ENCODE measurements at regions not wholly inside any gene's neighbourhood (a gene's known extent, or its start where the extent isn't known, plus 50 kb on each side); places are given as distances from the start of the nearest gene placed in this dataset.

DNA sequence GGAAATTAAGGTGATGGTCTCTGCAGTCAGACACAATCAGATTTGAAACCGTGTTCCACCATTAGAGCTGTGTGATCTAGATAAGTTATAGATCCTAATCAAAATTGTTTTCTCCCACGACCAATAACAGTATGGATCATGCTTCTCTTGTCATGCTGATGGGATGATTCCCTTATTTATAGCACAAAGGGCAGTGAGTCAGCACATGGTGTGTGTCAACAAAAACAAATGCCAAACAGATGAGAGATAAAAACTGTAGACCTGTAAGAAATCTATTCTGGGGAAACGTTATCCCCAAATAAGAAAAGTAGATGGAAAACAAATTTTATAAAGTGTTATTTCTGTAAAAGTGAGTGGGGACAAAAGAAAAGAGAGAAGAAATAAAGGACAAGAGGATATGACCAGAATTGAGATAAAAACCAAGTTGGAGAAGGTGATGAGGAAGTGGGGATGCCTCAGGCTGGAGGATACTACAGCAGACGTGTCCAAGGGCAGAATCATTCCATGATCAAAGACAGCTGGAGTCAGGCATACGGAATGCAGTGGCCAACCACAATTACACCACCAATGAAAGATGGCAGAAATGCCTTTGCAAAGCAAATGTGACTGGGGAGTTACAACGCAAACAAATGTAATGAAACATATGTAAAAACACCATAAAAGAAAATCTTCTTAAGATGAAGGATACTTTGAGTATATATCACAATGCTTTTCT lies 377.8 kb upstream of the PRKX start:
- Mint-ChIP-seq H3K27ac (ENCODE audit: unreplicated experiment) (no peak overlapping the region), H3K36me3 (ENCODE audit: unreplicated experiment) (no peaks in the 10 kb centered on the region), H3K27me3 (ENCODE audit: unreplicated experiment) (no peaks in the 10 kb centered on the region), H3K9me3 (ENCODE audit: unreplicated experiment) (peaks cover under 1% of the 10 kb centered on the region), H3K4me1 (ENCODE audit: unreplicated experiment) (no peaks in the 10 kb centered on the region), H3K4me3 (ENCODE audit: unreplicated experiment) (no peak overlapping the region)
- DNase-seq (ENCODE audit: extremely low spot score, unreplicated experiment): no peak
- TF ChIP-seq, protein P1, sequence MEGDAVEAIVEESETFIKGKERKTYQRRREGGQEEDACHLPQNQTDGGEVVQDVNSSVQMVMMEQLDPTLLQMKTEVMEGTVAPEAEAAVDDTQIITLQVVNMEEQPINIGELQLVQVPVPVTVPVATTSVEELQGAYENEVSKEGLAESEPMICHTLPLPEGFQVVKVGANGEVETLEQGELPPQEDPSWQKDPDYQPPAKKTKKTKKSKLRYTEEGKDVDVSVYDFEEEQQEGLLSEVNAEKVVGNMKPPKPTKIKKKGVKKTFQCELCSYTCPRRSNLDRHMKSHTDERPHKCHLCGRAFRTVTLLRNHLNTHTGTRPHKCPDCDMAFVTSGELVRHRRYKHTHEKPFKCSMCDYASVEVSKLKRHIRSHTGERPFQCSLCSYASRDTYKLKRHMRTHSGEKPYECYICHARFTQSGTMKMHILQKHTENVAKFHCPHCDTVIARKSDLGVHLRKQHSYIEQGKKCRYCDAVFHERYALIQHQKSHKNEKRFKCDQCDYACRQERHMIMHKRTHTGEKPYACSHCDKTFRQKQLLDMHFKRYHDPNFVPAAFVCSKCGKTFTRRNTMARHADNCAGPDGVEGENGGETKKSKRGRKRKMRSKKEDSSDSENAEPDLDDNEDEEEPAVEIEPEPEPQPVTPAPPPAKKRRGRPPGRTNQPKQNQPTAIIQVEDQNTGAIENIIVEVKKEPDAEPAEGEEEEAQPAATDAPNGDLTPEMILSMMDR (IDR thresholded peaks at IDR 0.05): no peak

DNA sequence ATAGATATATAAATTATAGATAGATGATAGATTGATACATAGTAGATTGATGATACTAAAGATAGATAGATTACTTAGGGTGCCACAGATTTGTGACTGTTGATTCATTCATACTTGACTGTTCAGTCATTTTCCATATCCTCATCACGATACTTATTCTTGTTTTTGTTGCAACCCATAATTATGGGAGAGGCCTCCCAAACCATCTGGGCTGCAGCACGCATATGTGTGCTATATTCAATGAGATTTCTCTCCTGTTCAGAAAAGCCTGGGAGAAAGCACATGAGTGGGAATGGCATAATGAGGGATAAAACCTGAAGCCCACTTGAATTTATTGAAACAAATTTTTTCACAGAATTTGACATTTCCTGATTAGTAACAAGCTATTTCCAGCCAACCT lies 346.4 kb upstream of the PRKX start:
- no peak overlapping the region for H3K27ac Mint-ChIP-seq (ENCODE audit: unreplicated experiment)
- no peaks in the 10 kb centered on the region for H3K27me3 Mint-ChIP-seq (ENCODE audit: unreplicated experiment)
- no peak for DNase-seq (ENCODE audit: extremely low spot score, unreplicated experiment)
- H3K4me1 Mint-ChIP-seq (ENCODE audit: unreplicated experiment): no peaks in the 10 kb centered on the region
- TF ChIP-seq, protein P1 (IDR thresholded peaks at IDR 0.05): no peak
- no peaks in the 10 kb centered on the region for H3K36me3 Mint-ChIP-seq (ENCODE audit: unreplicated experiment)
- no peak overlapping the region for H3K4me3 Mint-ChIP-seq (ENCODE audit: unreplicated experiment)
- peaks cover 32% of the 10 kb centered on the region for H3K9me3 Mint-ChIP-seq (ENCODE audit: unreplicated experiment)

DNA sequence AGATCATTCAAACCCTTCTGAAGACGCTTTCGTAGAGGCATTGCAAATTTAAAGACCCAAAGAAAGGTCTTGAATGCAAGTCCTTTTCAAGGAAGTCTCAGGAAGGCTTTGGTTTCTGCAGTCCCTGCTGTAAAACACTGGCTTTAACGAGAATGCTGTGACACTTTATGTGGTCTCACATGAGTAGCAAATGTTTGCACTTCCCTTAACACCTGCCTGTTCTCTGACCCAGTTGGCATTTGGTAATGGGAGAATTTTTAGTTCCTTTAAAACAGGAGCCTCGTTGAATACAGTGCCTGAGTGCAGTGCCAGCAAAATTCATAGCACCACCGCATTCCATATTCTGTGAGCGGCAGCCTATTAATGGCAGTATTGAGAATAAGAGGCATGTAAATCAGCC lies 330.5 kb upstream of the PRKX start:
- no peaks in the 10 kb centered on the region for H3K36me3 Mint-ChIP-seq (ENCODE audit: unreplicated experiment)
- H3K27me3 Mint-ChIP-seq (ENCODE audit: unreplicated experiment): no peaks in the 10 kb centered on the region
- H3K4me3 Mint-ChIP-seq (ENCODE audit: unreplicated experiment): no peak overlapping the region
- no peak overlapping the region for H3K27ac Mint-ChIP-seq (ENCODE audit: unreplicated experiment)
- peaks cover 31% of the 10 kb centered on the region for H3K9me3 Mint-ChIP-seq (ENCODE audit: unreplicated experiment)
- TF ChIP-seq, protein P1 (IDR thresholded peaks at IDR 0.05): no peak
- no peak for DNase-seq (ENCODE audit: extremely low spot score, unreplicated experiment)
- no peaks in the 10 kb centered on the region for H3K4me1 Mint-ChIP-seq (ENCODE audit: unreplicated experiment)

DNA sequence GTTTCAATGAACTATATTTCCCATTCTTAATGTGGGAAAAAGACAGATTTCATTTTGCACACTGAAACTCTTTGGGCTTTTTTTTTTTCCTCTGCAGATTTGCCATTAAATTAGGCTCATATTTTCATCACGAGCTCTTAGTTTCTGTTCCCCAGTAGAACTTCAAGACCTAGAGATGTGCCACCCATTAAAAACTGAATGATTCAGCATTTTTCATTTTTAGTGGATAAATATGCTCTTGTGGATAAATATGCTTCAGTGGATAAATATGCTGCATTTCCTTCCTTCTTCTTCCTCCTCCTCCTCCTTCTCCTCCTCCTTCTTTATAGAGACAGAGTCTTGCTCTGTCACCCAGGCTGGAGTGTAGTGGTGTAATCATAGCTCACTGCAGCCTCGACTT lies 322.4 kb upstream of the PRKX start:
- Mint-ChIP-seq H3K36me3 (ENCODE audit: unreplicated experiment) (no peaks in the 10 kb centered on the region), H3K27me3 (ENCODE audit: unreplicated experiment) (no peaks in the 10 kb centered on the region), H3K27ac (ENCODE audit: unreplicated experiment) (no peak overlapping the region), H3K9me3 (ENCODE audit: unreplicated experiment) (peaks cover 16% of the 10 kb centered on the region), H3K4me3 (ENCODE audit: unreplicated experiment) (no peak overlapping the region), H3K4me1 (ENCODE audit: unreplicated experiment) (no peaks in the 10 kb centered on the region)
- TF ChIP-seq, protein P1 (IDR thresholded peaks at IDR 0.05): no peak
- no peak for DNase-seq (ENCODE audit: extremely low spot score, unreplicated experiment)

DNA sequence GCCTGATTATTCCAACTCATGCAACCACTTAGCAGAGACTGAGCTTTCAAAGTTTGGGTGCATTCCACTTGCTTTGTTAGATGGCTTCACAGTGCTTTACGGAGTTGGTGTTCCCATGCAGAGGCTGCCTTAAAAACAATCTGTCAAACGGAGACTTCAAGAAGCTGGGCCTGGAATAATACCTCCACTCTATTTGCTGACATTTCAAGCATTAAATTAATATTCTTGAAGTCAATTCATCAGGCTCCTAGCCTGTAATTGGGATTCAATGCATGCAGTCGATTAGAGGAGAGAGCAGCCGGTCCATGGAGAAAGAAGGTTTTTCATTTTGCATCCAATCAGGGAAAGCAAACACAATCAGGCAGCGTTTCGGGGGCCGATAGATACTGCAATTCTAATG lies 314.7 kb upstream of the PRKX start:
- TF ChIP-seq, protein P1 (IDR thresholded peaks at IDR 0.05): no peak
- no peaks in the 10 kb centered on the region for H3K36me3 Mint-ChIP-seq (ENCODE audit: unreplicated experiment)
- H3K4me1 Mint-ChIP-seq (ENCODE audit: unreplicated experiment): no peaks in the 10 kb centered on the region
- H3K27me3 Mint-ChIP-seq (ENCODE audit: unreplicated experiment): no peaks in the 10 kb centered on the region
- no peak overlapping the region for H3K4me3 Mint-ChIP-seq (ENCODE audit: unreplicated experiment)
- no peak for DNase-seq (ENCODE audit: extremely low spot score, unreplicated experiment)
- peaks cover 5% of the 10 kb centered on the region for H3K9me3 Mint-ChIP-seq (ENCODE audit: unreplicated experiment)
- no peak overlapping the region for H3K27ac Mint-ChIP-seq (ENCODE audit: unreplicated experiment)
